GM23338 (cell line): ENCODE measurements at regions not wholly inside any gene's neighbourhood (a gene's known extent, or its start where the extent isn't known, plus 50 kb on each side); places are given as distances from the start of the nearest gene placed in this dataset.

ENCODE experiments used
- ATAC-seq: fragments of 200-7000 bp; cut with Tn5 transposase; 3 replicates; pipeline ENCODE4 v1.9.1; 2020
- DNase-seq: peaks from one replicate; pipeline ENCODE4 v3.0.0-alpha.2; 2015; ENCODE audit warnings: low spot score
- H2AFZ ChIP-seq: fragments of 200-600 bp; sonication (generic); 2 replicates; pipeline ENCODE4 v1.8.0; 2016; ENCODE audit warnings: antibody characterized with exemption, mild to moderate bottlenecking, moderate library complexity
- H3F3A ChIP-seq: fragments of 200-600 bp; sonication (generic); replicated peaks from 2 replicates; pipeline ENCODE4 v1.8.0; 2017; ENCODE audit warnings: antibody characterized with exemption, mixed run types, low read depth
- H3K27ac ChIP-seq: fragments of 200-600 bp; sonication (generic); 2 replicates; pipeline ENCODE4 v1.6.1; 2016; ENCODE audit warnings: low read depth
- H3K27me3 ChIP-seq: fragments of 200-600 bp; sonication (generic); 2 replicates; pipeline ENCODE4 v1.8.0; 2016; ENCODE audit warnings: mild to moderate bottlenecking, mixed run types, moderate library complexity; ENCODE audit not compliant: insufficient read depth
- H3K36me3 ChIP-seq: fragments of 200-600 bp; sonication (generic); 2 replicates; pipeline ENCODE4 v1.8.0; 2016; ENCODE audit warnings: mild to moderate bottlenecking; ENCODE audit not compliant: insufficient read depth
- H3K4me1 ChIP-seq: fragments of 200-600 bp; sonication (generic); 2 replicates; pipeline ENCODE4 v1.8.0; 2016; ENCODE audit warnings: mild to moderate bottlenecking, moderate library complexity; ENCODE audit not compliant: insufficient read depth
- H3K4me2 ChIP-seq: fragments of 200-600 bp; sonication (generic); 2 replicates; pipeline ENCODE4 v1.7.1; 2017; ENCODE audit warnings: mixed run types
- H3K4me3 ChIP-seq: fragments of 200-600 bp; sonication (generic); 2 replicates; pipeline ENCODE4 v1.6.1; 2016; ENCODE audit warnings: mixed run types
- H3K79me2 ChIP-seq: fragments of 200-600 bp; sonication (generic); replicated peaks from 2 replicates; pipeline ENCODE4 v1.8.0; 2017; ENCODE audit warnings: mild to moderate bottlenecking; ENCODE audit not compliant: insufficient read depth
- H3K9me2 ChIP-seq: fragments of 200-600 bp; sonication (generic); 2 replicates; pipeline ENCODE4 v1.8.0; 2017; ENCODE audit not compliant: insufficient read depth
- H4K20me1 ChIP-seq: fragments of 200-600 bp; sonication (generic); replicated peaks from 2 replicates; pipeline ENCODE4 v1.8.0; 2017; ENCODE audit warnings: mild to moderate bottlenecking; ENCODE audit not compliant: insufficient read depth
- H3K27ac Mint-ChIP-seq: 2 replicates; pipeline ENCODE4 v1.8.0; 2020; ENCODE audit warnings: inconsistent platforms, mild to moderate bottlenecking, moderate library complexity, mixed read lengths
- H3K27me3 Mint-ChIP-seq: 3 replicates; pipeline ENCODE4 v1.8.0; 2022; ENCODE audit warnings: low read depth, mild to moderate bottlenecking, moderate library complexity, mixed read lengths, inconsistent platforms; ENCODE audit not compliant: insufficient read depth, poor library complexity
- H3K36me3 Mint-ChIP-seq: 3 replicates; pipeline ENCODE4 v1.8.0; 2021; ENCODE audit warnings: low read depth, mild to moderate bottlenecking, inconsistent platforms, moderate library complexity, mixed read lengths
- H3K4me1 Mint-ChIP-seq: 3 replicates; pipeline ENCODE4 v1.8.0; 2020; ENCODE audit warnings: mild to moderate bottlenecking, inconsistent platforms, mixed read lengths
- H3K4me3 Mint-ChIP-seq: 3 replicates; pipeline ENCODE4 v1.8.0; 2021; ENCODE audit warnings: moderate library complexity, mild to moderate bottlenecking, inconsistent platforms, mixed read lengths
- H3K9me3 Mint-ChIP-seq: 3 replicates; pipeline ENCODE4 v1.8.0; 2020; ENCODE audit warnings: moderate library complexity, mild to moderate bottlenecking, inconsistent platforms, mixed read lengths
- ETS1 ChIP-seq: IDR thresholded peaks from 2 replicates; pipeline ENCODE4 v1.6.1; 2016; ENCODE audit warnings: antibody characterized with exemption
- EZH2 ChIP-seq: fragments of 200-600 bp; sonication (generic); IDR thresholded peaks from one replicate; pipeline ENCODE4 v1.8.0; 2017; ENCODE audit warnings: antibody characterized with exemption, mild to moderate bottlenecking, low read depth; ENCODE audit not compliant: unreplicated experiment
- EZH2phosphoT487 ChIP-seq: fragments of 200-600 bp; sonication (generic); IDR thresholded peaks from one replicate; pipeline ENCODE4 v1.8.1; 2018; ENCODE audit warnings: antibody characterized with exemption; ENCODE audit not compliant: unreplicated experiment
- JUNB ChIP-seq: IDR thresholded peaks from one replicate; pipeline ENCODE4 v1.6.1; 2016; ENCODE audit warnings: antibody characterized with exemption; ENCODE audit not compliant: unreplicated experiment
- NANOG ChIP-seq: IDR thresholded peaks from 2 replicates; pipeline ENCODE4 v1.6.1; 2016; ENCODE audit warnings: antibody characterized with exemption, borderline replicate concordance
- POLR2AphosphoS5 ChIP-seq: IDR thresholded peaks from 2 replicates; pipeline ENCODE4 v1.6.1; 2016; ENCODE audit warnings: antibody characterized with exemption, low read depth
- REST ChIP-seq: IDR thresholded peaks from one replicate; pipeline ENCODE4 v1.6.1; 2018; ENCODE audit warnings: antibody characterized with exemption; ENCODE audit not compliant: unreplicated experiment
- STAT1 ChIP-seq: IDR thresholded peaks from one replicate; pipeline ENCODE4 v1.6.1; 2016; ENCODE audit warnings: antibody characterized with exemption; ENCODE audit not compliant: unreplicated experiment
- ZNF114 ChIP-seq: fragments of 250-450 bp; sonication (Bioruptor Pico); IDR thresholded peaks from 2 replicates; pipeline ENCODE4 v1.5.0; 2020; ENCODE audit warnings: mild to moderate bottlenecking, moderate library complexity
- TF ChIP-seq, protein P1 (sequence below), 2 experiments: fragments of 200-600 bp in 1 of 2; sonication (generic) in 1 of 2; conservative IDR thresholded peaks; 2 replicates each; pipeline versions ENCODE4 v1.5.1 to v1.6.1; 2016 to 2017; ENCODE audit warnings: antibody characterized with exemption in 2 of 2, low read depth in 2 of 2, mild to moderate bottlenecking in 2 of 2, moderate library complexity in 1 of 2

GRCh38 chr14:89743828-89744227 is 210.7 kb downstream of the EFCAB11 start:
- Histone ChIP-seq H4K20me1 (no peaks in the 10 kb centered on the region), H3K27ac (no peak overlapping the region), H3F3A (no peaks in the 10 kb centered on the region), H3K4me1 (no peaks in the 10 kb centered on the region), H2AFZ (no peak overlapping the region), H3K27me3 (no peaks in the 10 kb centered on the region), H3K4me3 (no peak overlapping the region), H3K36me3 (peaks cover 15% of the 10 kb centered on the region), H3K4me2 (no peak overlapping the region), H3K79me2 (no peaks in the 10 kb centered on the region), H3K9me2 (peaks cover 7% of the 10 kb centered on the region)
- no peak for ATAC-seq
- Mint-ChIP-seq H3K4me1 (no peaks in the 10 kb centered on the region), H3K4me3 (no peak overlapping the region), H3K36me3 (peaks cover 22% of the 10 kb centered on the region), H3K9me3 (peaks cover 32% of the 10 kb centered on the region), H3K27ac (no peak overlapping the region), H3K27me3 (no peaks in the 10 kb centered on the region)
- TF ChIP-seq, protein P1, sequence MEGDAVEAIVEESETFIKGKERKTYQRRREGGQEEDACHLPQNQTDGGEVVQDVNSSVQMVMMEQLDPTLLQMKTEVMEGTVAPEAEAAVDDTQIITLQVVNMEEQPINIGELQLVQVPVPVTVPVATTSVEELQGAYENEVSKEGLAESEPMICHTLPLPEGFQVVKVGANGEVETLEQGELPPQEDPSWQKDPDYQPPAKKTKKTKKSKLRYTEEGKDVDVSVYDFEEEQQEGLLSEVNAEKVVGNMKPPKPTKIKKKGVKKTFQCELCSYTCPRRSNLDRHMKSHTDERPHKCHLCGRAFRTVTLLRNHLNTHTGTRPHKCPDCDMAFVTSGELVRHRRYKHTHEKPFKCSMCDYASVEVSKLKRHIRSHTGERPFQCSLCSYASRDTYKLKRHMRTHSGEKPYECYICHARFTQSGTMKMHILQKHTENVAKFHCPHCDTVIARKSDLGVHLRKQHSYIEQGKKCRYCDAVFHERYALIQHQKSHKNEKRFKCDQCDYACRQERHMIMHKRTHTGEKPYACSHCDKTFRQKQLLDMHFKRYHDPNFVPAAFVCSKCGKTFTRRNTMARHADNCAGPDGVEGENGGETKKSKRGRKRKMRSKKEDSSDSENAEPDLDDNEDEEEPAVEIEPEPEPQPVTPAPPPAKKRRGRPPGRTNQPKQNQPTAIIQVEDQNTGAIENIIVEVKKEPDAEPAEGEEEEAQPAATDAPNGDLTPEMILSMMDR (conservative IDR thresholded peaks at IDR 0.05; ENCODE audit: low read depth in 2 of 2), result no peak
- TF ChIP-seq NANOG (no peak), POLR2AphosphoS5 (no peak)
- no peak for DNase-seq

- H3K9me3 Mint-ChIP-seq, result peaks cover 32% of the 10 kb centered on the region
- peaks cover 15% of the 10 kb centered on the region for H3K36me3 ChIP-seq
- ATAC-seq (no peak), DNase-seq (no peak)
- no peaks in the 10 kb centered on the region for H3K4me1 Mint-ChIP-seq
- H3K4me3 Mint-ChIP-seq, result no peak overlapping the region
- H3F3A ChIP-seq, result no peaks in the 10 kb centered on the region
- no peaks in the 10 kb centered on the region for H3K79me2 ChIP-seq
- no peak overlapping the region for H3K27ac ChIP-seq
- no peaks in the 10 kb centered on the region for H3K27me3 Mint-ChIP-seq
- H3K36me3 Mint-ChIP-seq, result peaks cover 22% of the 10 kb centered on the region
- no peaks in the 10 kb centered on the region for H4K20me1 ChIP-seq
- no peak overlapping the region for H3K4me2 ChIP-seq
- no peaks in the 10 kb centered on the region for H3K27me3 ChIP-seq
- no peak for TF ChIP-seq JUNB
- TF ChIP-seq EZH2phosphoT487, result no peak
- TF ChIP-seq STAT1, result no peak
- TF ChIP-seq ZNF114 (CRISPR knock-in tag), result no peak
- TF ChIP-seq, protein P1 (conservative IDR thresholded peaks at IDR 0.05; ENCODE audit: low read depth in 2 of 2), result no peak
- no peak for TF ChIP-seq REST
- no peak for TF ChIP-seq EZH2
- no peak for TF ChIP-seq NANOG
- no peak for TF ChIP-seq ETS1
- H3K4me3 ChIP-seq, result no peak overlapping the region
- no peak overlapping the region for H2AFZ ChIP-seq
- no peak overlapping the region for H3K27ac Mint-ChIP-seq
- peaks cover under 1% of the 10 kb centered on the region; the same call in 1 of the 2 replicates for H3K9me2 ChIP-seq
- H3K4me1 ChIP-seq, result no peaks in the 10 kb centered on the region
These were observed 214.3 kb downstream of the EFCAB11 start for GRCh38 chr14:89740241-89740640.
